HepG2 (cell line): ENCODE measurements at regions not wholly inside any gene's neighbourhood (a gene's known extent, or its start where the extent isn't known, plus 50 kb on each side); places are given as distances from the start of the nearest gene placed in this dataset.

ENCODE experiments used
- ATAC-seq: fragments of 200-7000 bp; cut with Tn5 transposase; 3 replicates; pipeline ENCODE4 v1.9.1; 2020; ENCODE audit warnings: mild to moderate bottlenecking, moderate library complexity
- BruUV-seq: library from RNA; stranded (reverse); fragments of 400-500 nt; replicated peaks from 2 replicates; lab custom pipeline; 2021; lab: Mats Ljungman, UMichigan
- CTCF ChIA-PET: fragments of 300-600 bp; formaldehyde crosslinking; extraction: SDS; loops from one replicate; lab custom pipeline; 2021; ENCODE audit warnings: low total read pairs, inconsistent platforms, low intra/inter-chr PET ratio; lab: Yijun Ruan, JAX
- POLR2A ChIA-PET: fragments of 350-600 bp; sonication (Branson Sonifier 250); formaldehyde crosslinking; loops from one replicate; lab custom pipeline; 2020; ENCODE audit warnings: antibody characterized with exemption, inconsistent platforms; lab: Yijun Ruan, JAX
- DNase-seq: peaks from one replicate; pipeline ENCODE4 v3.0.0-alpha.2; 2015; ENCODE audit warnings: low spot score
- FAIRE-seq: peaks from 3 replicates; lab custom pipeline; 2011; peaks lifted over from hg19 to GRCh38; lab: Jason Lieb, UNC
- H2AFZ ChIP-seq: one replicate; pipeline ENCODE4 v1.6.1; 2011; ENCODE audit warnings: low read length, inconsistent platforms
- H3K27ac ChIP-seq: fragments of 300-600 bp; 3 replicates; pipeline ENCODE4 v1.8.0; 2011; ENCODE audit warnings: mixed run types, mild to moderate bottlenecking, mixed read lengths, low read length, inconsistent platforms; ENCODE audit not compliant: insufficient read depth; ENCODE audit errors: extremely low read length
- H3K27me3 ChIP-seq, 2 experiments: fragments of 200-600 bp in 1 of 2; 2 replicates in 1 of 2; 3 replicates in 1 of 2; pipeline versions ENCODE4 v1.6.0 to v1.8.0; 2011; ENCODE audit warnings: low read length in 2 of 2, mild to moderate bottlenecking in 2 of 2, moderate library complexity in 2 of 2, inconsistent platforms in 1 of 2; ENCODE audit not compliant: insufficient read depth in 2 of 2, control insufficient read depth in 1 of 2
- H3K36me3 ChIP-seq, 2 experiments: fragments of 200-600 bp in 1 of 2; replicated peaks in 1 of 2; 2 replicates in 1 of 2; 3 replicates in 1 of 2; pipeline versions ENCODE4 v1.5.1 to v1.8.0; 2011; ENCODE audit warnings: low read length in 2 of 2, inconsistent platforms in 1 of 2; ENCODE audit not compliant: insufficient read depth in 2 of 2, control insufficient read depth in 1 of 2
- H3K4me1 ChIP-seq: 2 replicates; pipeline ENCODE4 v1.5.1; 2012; ENCODE audit warnings: low read length, inconsistent platforms; ENCODE audit not compliant: insufficient read depth
- H3K4me2 ChIP-seq: 2 replicates; pipeline ENCODE4 v1.6.0; 2011; ENCODE audit warnings: low read depth, low read length, inconsistent platforms
- H3K4me3 ChIP-seq, 3 experiments: fragments of 200-600 bp in 1 of 3; sonication (generic), shearing (Covaris generic) in 1 of 3; replicated peaks in 1 of 3; 2 replicates each; pipeline ENCODE4 v1.5.1; 2011 to 2016; ENCODE audit warnings: low read length in 3 of 3, inconsistent platforms in 2 of 3, low read depth in 2 of 3, mild to moderate bottlenecking in 2 of 3, control low read depth in 1 of 3, mixed read lengths in 1 of 3; ENCODE audit not compliant: insufficient read depth in 1 of 3
- H3K79me2 ChIP-seq: one replicate; pipeline ENCODE4 v1.6.1; 2011; ENCODE audit warnings: low read length, inconsistent platforms; ENCODE audit not compliant: insufficient read depth
- H3K9ac ChIP-seq: 2 replicates; pipeline ENCODE4 v1.6.0; 2011; ENCODE audit warnings: mild to moderate bottlenecking, low read depth, low read length, inconsistent platforms; ENCODE audit not compliant: insufficient read depth
- H3K9me3 ChIP-seq: 2 replicates; pipeline ENCODE4 v1.5.1; 2012; ENCODE audit warnings: mild to moderate bottlenecking, low read length
- H4K20me1 ChIP-seq: 2 replicates; pipeline ENCODE4 v1.6.0; 2011; ENCODE audit warnings: inconsistent platforms, mild to moderate bottlenecking, low read length, moderate library complexity; ENCODE audit not compliant: insufficient read depth
- CEBPZ ChIP-seq: IDR thresholded peaks from 2 replicates; pipeline ENCODE4 v1.6.1; 2012; ENCODE audit warnings: low read length, improper control_type of control experiment
- DNMT3B ChIP-seq: conservative IDR thresholded peaks from 2 replicates; pipeline ENCODE4 v1.6.1; 2016; ENCODE audit warnings: missing biosample characterization, control low read depth
- HMG20A ChIP-seq: IDR thresholded peaks from 2 replicates; pipeline ENCODE4 v1.6.1; 2016; ENCODE audit warnings: borderline replicate concordance
- IKZF1 ChIP-seq: fragments of 450-650 bp; IDR thresholded peaks from 2 replicates; pipeline ENCODE4 v1.7.1; 2016
- NAIF1 ChIP-seq: sonication (generic); formaldehyde crosslinking; IDR thresholded peaks from 2 replicates; pipeline ENCODE4 v1.5.0; 2020; ENCODE audit warnings: mild to moderate bottlenecking, missing genetic modification reagents, borderline replicate concordance
- NFATC3 ChIP-seq: sonication (generic); formaldehyde crosslinking; IDR thresholded peaks from 2 replicates; pipeline ENCODE4 v1.5.1; 2020; ENCODE audit warnings: mild to moderate bottlenecking, missing genetic modification reagents
- PCBP1 ChIP-seq: fragments of 200-400 bp; formaldehyde crosslinking; IDR thresholded peaks from 2 replicates; pipeline ENCODE4 v1.6.1; 2017; ENCODE audit warnings: mild to moderate bottlenecking, low read depth, low read length, borderline replicate concordance
- REPIN1 ChIP-seq: sonication (generic); formaldehyde crosslinking; IDR thresholded peaks from 2 replicates; pipeline ENCODE4 v1.8.0; 2022; ENCODE audit warnings: missing genetic modification reagents, low read depth, mild to moderate bottlenecking, borderline replicate concordance
- TARDBP ChIP-seq: sonication (generic); formaldehyde crosslinking; IDR thresholded peaks from 2 replicates; pipeline ENCODE4 v1.8.0; 2022; ENCODE audit warnings: mild to moderate bottlenecking, missing genetic modification reagents
- ZNF260 ChIP-seq: sonication (generic); formaldehyde crosslinking; IDR thresholded peaks from 2 replicates; pipeline ENCODE4 v1.4.0; 2020; ENCODE audit warnings: missing genetic modification reagents, low read depth, mild to moderate bottlenecking, borderline replicate concordance
- ZZZ3 ChIP-seq: sonication (generic); formaldehyde crosslinking; IDR thresholded peaks from 2 replicates; pipeline ENCODE4 v1.4.0; 2020; ENCODE audit warnings: missing genetic modification reagents, mild to moderate bottlenecking, borderline replicate concordance
- WGBS: methylation state at CpG from one replicate; pipeline ENCODE4 v1.1.6; 2017; ENCODE audit warnings: low lambda C conversion rate; 5-methylcytosine and 5-hydroxymethylcytosine counted together
- in situ Hi-C: cut with HindIII; loops from 2 replicates; pipeline ENCODE4 v1.10.0; 2017; ENCODE audit warnings: low pct_unique_long_range_greater_than_20kb; ENCODE audit not compliant: extremely low pct_ligation_motif_present
- intact Hi-C: fragments of 100-400 bp; cut with micrococcal nuclease; formaldehyde crosslinking; loops from one replicate; pipeline ENCODE4 v1.10.0; 2022; ENCODE audit not compliant: unreplicated experiment
- TF ChIP-seq, protein P1 (sequence below): sonication (generic); formaldehyde crosslinking; IDR thresholded peaks from 2 replicates; pipeline ENCODE4 v1.4.0; 2020; ENCODE audit warnings: mild to moderate bottlenecking, missing genetic modification reagents
- TF ChIP-seq, protein P2 (sequence below): sonication (generic); formaldehyde crosslinking; IDR thresholded peaks from 2 replicates; pipeline ENCODE4 v1.8.1; 2022; ENCODE audit warnings: mild to moderate bottlenecking, missing genetic modification reagents

DNA sequence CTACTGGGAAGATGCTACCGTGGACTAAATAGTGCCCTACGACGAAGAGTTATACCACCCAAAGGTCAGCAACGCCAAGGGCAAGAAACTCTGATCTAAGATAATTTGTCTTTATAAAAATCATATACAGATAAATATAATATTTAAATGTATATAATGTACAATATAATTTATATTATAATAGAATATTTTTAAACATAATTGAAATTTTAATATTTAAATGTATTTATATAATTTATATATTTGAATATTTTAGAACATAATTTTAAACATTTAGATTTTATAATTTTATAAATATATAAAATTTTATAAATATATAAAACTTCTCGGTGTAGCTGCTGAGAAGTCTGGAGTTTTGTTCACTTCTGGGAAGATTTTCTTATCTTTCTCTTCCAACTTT lies 209.2 kb downstream of the FOXL1 start:
- Histone ChIP-seq H3K36me3 (no peaks in the 10 kb centered on the region), H3K79me2 (no peaks in the 10 kb centered on the region), H3K4me3 (no peak overlapping the region), H3K4me2 (no peak overlapping the region), H3K9me3 (no peaks in the 10 kb centered on the region), H3K9ac (no peak overlapping the region), H3K27ac (no peak overlapping the region), H4K20me1 (no peaks in the 10 kb centered on the region), H3K27me3 (peaks cover 7 to 61% of the 10 kb centered on the region in 2 experiments), H2AFZ (no peak overlapping the region), H3K4me1 (no peaks in the 10 kb centered on the region)
- in situ Hi-C loops (no loop called here), intact Hi-C loops (no loop called here)
- ATAC-seq (no peak), FAIRE-seq (no peak), DNase-seq (no peak)
- ChIA-PET POLR2A (no interaction called here), CTCF (no interaction called here)
- TF ChIP-seq ZNF260 (CRISPR knock-in tag) = no peak
- TF ChIP-seq, protein P1, sequence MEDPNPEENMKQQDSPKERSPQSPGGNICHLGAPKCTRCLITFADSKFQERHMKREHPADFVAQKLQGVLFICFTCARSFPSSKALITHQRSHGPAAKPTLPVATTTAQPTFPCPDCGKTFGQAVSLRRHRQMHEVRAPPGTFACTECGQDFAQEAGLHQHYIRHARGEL = no peak
- no peak for TF ChIP-seq REPIN1 (CRISPR knock-in tag)
- no peak for TF ChIP-seq PCBP1
- no peak for TF ChIP-seq TARDBP (CRISPR knock-in tag)
- TF ChIP-seq HMG20A = no peak
- TF ChIP-seq, protein P2, sequence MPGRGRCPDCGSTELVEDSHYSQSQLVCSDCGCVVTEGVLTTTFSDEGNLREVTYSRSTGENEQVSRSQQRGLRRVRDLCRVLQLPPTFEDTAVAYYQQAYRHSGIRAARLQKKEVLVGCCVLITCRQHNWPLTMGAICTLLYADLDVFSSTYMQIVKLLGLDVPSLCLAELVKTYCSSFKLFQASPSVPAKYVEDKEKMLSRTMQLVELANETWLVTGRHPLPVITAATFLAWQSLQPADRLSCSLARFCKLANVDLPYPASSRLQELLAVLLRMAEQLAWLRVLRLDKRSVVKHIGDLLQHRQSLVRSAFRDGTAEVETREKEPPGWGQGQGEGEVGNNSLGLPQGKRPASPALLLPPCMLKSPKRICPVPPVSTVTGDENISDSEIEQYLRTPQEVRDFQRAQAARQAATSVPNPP (CRISPR knock-in tag) = no peak
- TF ChIP-seq IKZF1 = no peak
- no peak for TF ChIP-seq DNMT3B (CRISPR knock-in tag)
- no peak for TF ChIP-seq NFATC3 (CRISPR knock-in tag)
- no peak for TF ChIP-seq NAIF1
- TF ChIP-seq ZZZ3 (CRISPR knock-in tag) = no peak
- TF ChIP-seq CEBPZ = no peak
- no TSS peak for BruUV-seq
- 2% methylated on average over 5 of the region's 5 CpGs for WGBS
